GM12873 (cell line): ENCODE measurements at regions not wholly inside any gene's neighbourhood (a gene's known extent, or its start where the extent isn't known, plus 50 kb on each side); places are given as distances from the start of the nearest gene placed in this dataset.

Experiments
- TF ChIP-seq, protein P1 (sequence below): IDR thresholded peaks from 2 replicates; pipeline ENCODE4 v1.5.1; 2012; ENCODE audit warnings: low read depth, mild to moderate bottlenecking, moderate library complexity, low read length, control low read depth; ENCODE audit not compliant: insufficient read depth; ENCODE audit errors: missing control alignments

- TF ChIP-seq, protein P1, sequence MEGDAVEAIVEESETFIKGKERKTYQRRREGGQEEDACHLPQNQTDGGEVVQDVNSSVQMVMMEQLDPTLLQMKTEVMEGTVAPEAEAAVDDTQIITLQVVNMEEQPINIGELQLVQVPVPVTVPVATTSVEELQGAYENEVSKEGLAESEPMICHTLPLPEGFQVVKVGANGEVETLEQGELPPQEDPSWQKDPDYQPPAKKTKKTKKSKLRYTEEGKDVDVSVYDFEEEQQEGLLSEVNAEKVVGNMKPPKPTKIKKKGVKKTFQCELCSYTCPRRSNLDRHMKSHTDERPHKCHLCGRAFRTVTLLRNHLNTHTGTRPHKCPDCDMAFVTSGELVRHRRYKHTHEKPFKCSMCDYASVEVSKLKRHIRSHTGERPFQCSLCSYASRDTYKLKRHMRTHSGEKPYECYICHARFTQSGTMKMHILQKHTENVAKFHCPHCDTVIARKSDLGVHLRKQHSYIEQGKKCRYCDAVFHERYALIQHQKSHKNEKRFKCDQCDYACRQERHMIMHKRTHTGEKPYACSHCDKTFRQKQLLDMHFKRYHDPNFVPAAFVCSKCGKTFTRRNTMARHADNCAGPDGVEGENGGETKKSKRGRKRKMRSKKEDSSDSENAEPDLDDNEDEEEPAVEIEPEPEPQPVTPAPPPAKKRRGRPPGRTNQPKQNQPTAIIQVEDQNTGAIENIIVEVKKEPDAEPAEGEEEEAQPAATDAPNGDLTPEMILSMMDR, result no peak
These were observed 835.0 kb upstream of the PCDH20 start for GRCh38 chr13:62250501-62251201.

- TF ChIP-seq, protein P1, result no peak
These were observed 830.9 kb upstream of the PCDH20 start for GRCh38 chr13:62246581-62246980.

GRCh38 chr13:62243106-62243505 is 827.5 kb upstream of the PCDH20 start:
- TF ChIP-seq, protein P1, result no peak

GRCh38 chr13:62234780-62235440 is 819.3 kb upstream of the PCDH20 start:
- TF ChIP-seq, protein P1, result no peak

DNA sequence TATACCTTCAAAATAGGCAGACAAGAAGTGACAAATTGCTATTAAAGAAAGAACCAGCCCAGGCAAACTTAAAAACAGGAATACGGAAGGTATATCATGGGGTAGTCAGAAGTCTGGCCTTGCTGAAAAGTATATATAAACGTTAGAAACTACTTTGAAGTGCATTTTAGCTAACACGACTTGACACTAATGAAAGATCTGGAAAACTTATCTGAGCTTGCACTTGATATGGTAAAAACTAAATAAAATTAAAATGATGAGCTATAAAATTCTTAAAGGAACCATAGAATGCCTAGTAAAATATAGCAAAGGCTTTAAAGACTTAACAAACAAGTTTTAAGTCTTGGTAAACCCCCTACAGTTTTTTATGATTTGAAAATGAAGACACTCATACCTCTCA is 795.3 kb upstream of the PCDH20 start:
- TF ChIP-seq, protein P1, result no peak

DNA sequence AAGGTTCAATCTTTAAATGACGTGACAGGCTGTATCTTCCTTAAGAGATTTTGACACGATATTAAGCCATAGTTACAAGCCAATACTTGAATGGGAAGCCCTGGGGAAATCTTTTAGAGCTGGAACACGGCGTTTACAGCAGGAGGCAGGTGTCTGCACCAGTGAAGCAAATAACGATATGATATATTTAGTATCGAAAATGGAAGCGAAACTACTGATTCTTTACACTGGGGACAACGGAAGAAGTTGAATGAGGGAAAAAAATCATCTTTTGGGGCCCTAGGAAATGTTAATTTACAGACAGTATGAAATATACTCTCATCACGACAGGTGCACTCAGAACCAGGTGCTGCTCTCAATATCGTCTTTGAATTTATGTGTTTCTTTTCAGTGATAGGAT is 793.9 kb upstream of the PCDH20 start:
- TF ChIP-seq, protein P1, result no peak

DNA sequence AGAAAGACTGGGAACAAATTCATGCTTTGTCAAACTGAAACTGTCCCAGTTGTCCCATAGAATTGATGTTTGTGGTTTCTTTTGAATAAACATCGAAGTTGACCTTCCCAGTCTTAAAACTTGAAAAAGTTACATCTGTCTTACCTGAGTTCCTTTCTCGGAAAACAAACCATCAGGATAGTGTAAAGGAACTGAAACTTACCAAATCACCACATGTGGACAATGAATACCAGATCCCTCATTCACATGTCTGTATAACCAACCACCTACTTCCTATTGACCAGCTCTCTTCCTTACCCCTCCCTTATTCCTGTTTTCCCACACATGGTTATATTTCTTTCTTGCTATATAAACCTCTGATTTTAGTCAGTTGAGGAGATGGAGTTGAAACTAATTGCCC is 791.7 kb upstream of the PCDH20 start:
- TF ChIP-seq, protein P1, result no peak
